NCI-H187 treated with DMSO at 0.1 percent for 48 hours (cell line): ENCODE measurements at regions not wholly inside any gene's neighbourhood (a gene's known extent, or its start where the extent isn't known, plus 50 kb on each side); places are given as distances from the start of the nearest gene placed in this dataset.
"Not testable (repeated sequence)": the region's sequence is repeated elsewhere in the genome, so short reads cannot be mapped to it uniquely, and the experiment has no call there.

Source experiments
- DNase-seq: peaks from one replicate; lab custom pipeline; 2025; lab: John Stamatoyannopoulos, UW

- no peak for DNase-seq
Measured at GRCh38 chr9:21533597-21533996, 51.5 kb upstream of the IFNE start.

- no peak for DNase-seq
Measured at GRCh38 chr9:21535396-21535795, 53.3 kb upstream of the IFNE start.

- no peak for DNase-seq
Measured at GRCh38 chr9:21542787-21543186, 60.7 kb upstream of the IFNE start.

GRCh38 chr9:21543187-21543586, 61.1 kb upstream of the IFNE start:
- no peak for DNase-seq

- not testable (repeated sequence) for DNase-seq
Measured at GRCh38 chr9:21543816-21544215, 61.7 kb upstream of the IFNE start.

GRCh38 chr9:21546949-21547348, 64.8 kb upstream of the IFNE start:
- no peak for DNase-seq

GRCh38 chr9:21549251-21549765, 67.2 kb upstream of the IFNE start:
- no peak for DNase-seq

- no peak for DNase-seq
Measured at GRCh38 chr9:21549890-21550289, 67.8 kb upstream of the IFNE start.

- DNase-seq: no peak
Measured at GRCh38 chr9:21550392-21550791, 68.3 kb upstream of the IFNE start.

- DNase-seq: no peak
Measured at GRCh38 chr9:21551401-21551800, 69.3 kb upstream of the IFNE start.

- DNase-seq: no peak
Measured at GRCh38 chr9:21552244-21553170, 70.4 kb upstream of the IFNE start.

- DNase-seq: no peak
Measured at GRCh38 chr9:21553441-21553840, 71.3 kb upstream of the IFNE start.

- DNase-seq: no peak
Measured at GRCh38 chr9:21554813-21555212, 72.7 kb upstream of the IFNE start.

GRCh38 chr9:21555911-21556310, 73.8 kb upstream of the IFNE start:
- no peak for DNase-seq

- DNase-seq: no peak
Measured at GRCh38 chr9:21556581-21557427, 74.7 kb upstream of the IFNE start.

GRCh38 chr9:21557428-21557768, 75.3 kb upstream of the IFNE start:
- no peak for DNase-seq

GRCh38 chr9:21558079-21558478, 76.0 kb upstream of the IFNE start:
- no peak for DNase-seq

GRCh38 chr9:21558615-21559401, 76.7 kb upstream of the IFNE start:
- DNase-seq: no peak

- DNase-seq: no peak
Measured at GRCh38 chr9:21559402-21560280, 77.5 kb upstream of the IFNE start.

- no peak for DNase-seq
Measured at GRCh38 chr9:21560281-21560745, 78.2 kb upstream of the IFNE start.

- DNase-seq: no peak
Measured at GRCh38 chr9:21561502-21561901, 79.4 kb upstream of the IFNE start.
